Activated CD4-positive, alpha-beta T cell treated with anti-CD3 and anti-CD28 coated beads for 36 hours (primary cell): ENCODE measurements at regions not wholly inside any gene's neighbourhood (a gene's known extent, or its start where the extent isn't known, plus 50 kb on each side); places are given as distances from the start of the nearest gene placed in this dataset.

Experiments used
- ATAC-seq: fragments of 200-7000 bp; cut with Tn5 transposase; one replicate; pipeline ENCODE4 v1.10.0; 2021; ENCODE audit warnings: mild to moderate bottlenecking, moderate library complexity
- CTCF ChIA-PET: fragments of 350-600 bp; sonication (Branson Sonifier 250); formaldehyde crosslinking; loops from one replicate; lab custom pipeline; 2021; ENCODE audit warnings: antibody characterized with exemption; lab: Charles Lee
- POLR2A ChIA-PET: fragments of 350-600 bp; sonication (Branson Sonifier 250); formaldehyde crosslinking; loops from one replicate; lab custom pipeline; 2021; ENCODE audit warnings: antibody characterized with exemption, inconsistent platforms; lab: Charles Lee
- DNase-seq: peaks from one replicate; pipeline ENCODE4 v3.0.0-alpha.2; 2020
- H3K27ac Mint-ChIP-seq: one replicate; pipeline ENCODE4 v1.8.0; 2021; ENCODE audit warnings: mixed read lengths
- H3K27me3 Mint-ChIP-seq: one replicate; pipeline ENCODE4 v1.8.0; 2021; ENCODE audit warnings: mixed read lengths
- H3K36me3 Mint-ChIP-seq: one replicate; pipeline ENCODE4 v1.8.0; 2021; ENCODE audit warnings: low read depth, mixed read lengths
- H3K4me1 Mint-ChIP-seq: one replicate; pipeline ENCODE4 v1.8.0; 2021; ENCODE audit warnings: mixed read lengths
- H3K4me3 Mint-ChIP-seq: one replicate; pipeline ENCODE4 v1.8.0; 2021; ENCODE audit warnings: mild to moderate bottlenecking, moderate library complexity, mixed read lengths
- H3K9me3 Mint-ChIP-seq: one replicate; pipeline ENCODE4 v1.8.0; 2021; ENCODE audit warnings: low read depth, mixed read lengths
- intact Hi-C, 2 experiments: fragments of 100-400 bp; cut with DNase I in 1 of 2; cut with micrococcal nuclease in 1 of 2; formaldehyde crosslinking; loops; one replicate each; pipeline versions ENCODE4 v1.14.2 to v1.15.1; 2022 to 2024; cut with DNase I, micrococcal nuclease

GRCh38 chr13:58979851-58980250 is 1183.9 kb downstream of the DIAPH3 start:
- Mint-ChIP-seq H3K36me3 (no peaks in the 10 kb centered on the region), H3K27me3 (no peaks in the 10 kb centered on the region), H3K9me3 (peaks cover 14% of the 10 kb centered on the region), H3K4me3 (no peak overlapping the region), H3K4me1 (no peaks in the 10 kb centered on the region), H3K27ac (no peak overlapping the region)
- ChIA-PET POLR2A (no interaction called here), CTCF (interaction anchor here (0.6 to 1.0 kb wide), 2 partner anchors 9 to 24 kb away, joined by 3 to 4 read pairs; no protein-coding TSS in a partner anchor)
- intact Hi-C loops, result no loop called here
- ATAC-seq, result no peak
- DNase-seq, result no peak

GRCh38 chr13:58985845-58986244 is 1177.9 kb downstream of the DIAPH3 start:
- Mint-ChIP-seq H3K27ac (no peak overlapping the region), H3K4me3 (no peak overlapping the region), H3K36me3 (no peaks in the 10 kb centered on the region), H3K4me1 (no peaks in the 10 kb centered on the region), H3K27me3 (no peaks in the 10 kb centered on the region), H3K9me3 (peaks cover 16% of the 10 kb centered on the region)
- POLR2A ChIA-PET, result no interaction called here
- CTCF ChIA-PET, result no interaction called here
- DNase-seq (no peak), ATAC-seq (no peak)
- intact Hi-C loops, result no loop called here

GRCh38 chr13:58989556-58989955 is 1174.2 kb downstream of the DIAPH3 start:
- H3K27me3 Mint-ChIP-seq, result no peaks in the 10 kb centered on the region
- H3K4me1 Mint-ChIP-seq, result no peaks in the 10 kb centered on the region
- H3K9me3 Mint-ChIP-seq, result peaks cover 8% of the 10 kb centered on the region
- intact Hi-C loops, result no loop called here
- ChIA-PET CTCF (no interaction called here), POLR2A (no interaction called here)
- no peak overlapping the region for H3K27ac Mint-ChIP-seq
- no peak for ATAC-seq
- H3K4me3 Mint-ChIP-seq, result no peak overlapping the region
- no peaks in the 10 kb centered on the region for H3K36me3 Mint-ChIP-seq
- no peak for DNase-seq

GRCh38 chr13:58991826-58992477 is 1171.8 kb downstream of the DIAPH3 start:
- Mint-ChIP-seq H3K4me3 (no peak overlapping the region), H3K27me3 (no peaks in the 10 kb centered on the region), H3K9me3 (no peaks in the 10 kb centered on the region), H3K36me3 (no peaks in the 10 kb centered on the region), H3K27ac (no peak overlapping the region), H3K4me1 (no peaks in the 10 kb centered on the region)
- intact Hi-C loops, result no loop called here
- ChIA-PET CTCF (no interaction called here), POLR2A (no interaction called here)
- ATAC-seq (no peak), DNase-seq (no peak)

- Mint-ChIP-seq H3K27ac (no peak overlapping the region), H3K36me3 (no peaks in the 10 kb centered on the region), H3K4me1 (no peaks in the 10 kb centered on the region), H3K4me3 (no peak overlapping the region), H3K27me3 (no peaks in the 10 kb centered on the region), H3K9me3 (no peaks in the 10 kb centered on the region)
- POLR2A ChIA-PET, result no interaction called here
- intact Hi-C loops, result no loop called here
- DNase-seq (no peak), ATAC-seq (no peak)
- CTCF ChIA-PET, result no interaction called here
Observed at GRCh38 chr13:58992478-58993042, 1171.2 kb downstream of the DIAPH3 start.

- POLR2A ChIA-PET, result no interaction called here
- Mint-ChIP-seq H3K27me3 (no peaks in the 10 kb centered on the region), H3K4me1 (no peaks in the 10 kb centered on the region), H3K36me3 (no peaks in the 10 kb centered on the region), H3K4me3 (no peak overlapping the region), H3K27ac (no peak overlapping the region), H3K9me3 (no peaks in the 10 kb centered on the region)
- intact Hi-C loops, result no loop called here
- CTCF ChIA-PET, result no interaction called here
- DNase-seq (no peak), ATAC-seq (no peak)
Observed at GRCh38 chr13:58994077-58994476, 1169.7 kb downstream of the DIAPH3 start.

- no peaks in the 10 kb centered on the region for H3K27me3 Mint-ChIP-seq
Observed at GRCh38 chr13:58994777-58995176, 1169.0 kb downstream of the DIAPH3 start.

GRCh38 chr13:58998716-58999115 is 1165.0 kb downstream of the DIAPH3 start:
- Mint-ChIP-seq H3K4me3 (no peak overlapping the region), H3K36me3 (no peaks in the 10 kb centered on the region), H3K27ac (no peak overlapping the region), H3K4me1 (no peaks in the 10 kb centered on the region), H3K27me3 (no peaks in the 10 kb centered on the region), H3K9me3 (no peaks in the 10 kb centered on the region)
- intact Hi-C loops, result no loop called here
- ChIA-PET POLR2A (no interaction called here), CTCF (no interaction called here)
- DNase-seq (no peak), ATAC-seq (no peak)

More at GRCh38 chr13:58994777-58995176, 1169.0 kb downstream of the DIAPH3 start:
- H3K36me3 Mint-ChIP-seq, result no peaks in the 10 kb centered on the region
- DNase-seq (no peak), ATAC-seq (no peak)
- H3K27ac Mint-ChIP-seq, result no peak overlapping the region
- CTCF ChIA-PET, result interaction anchor here (0.6 kb wide), 1 partner anchor 51 kb away, joined by 3 read pairs; no protein-coding TSS in a partner anchor
- H3K9me3 Mint-ChIP-seq, result no peaks in the 10 kb centered on the region
- H3K4me3 Mint-ChIP-seq, result no peak overlapping the region
- intact Hi-C loops, result no loop called here
- POLR2A ChIA-PET, result no interaction called here
- no peaks in the 10 kb centered on the region for H3K4me1 Mint-ChIP-seq

GRCh38 chr13:58999851-59000250 is 1163.9 kb downstream of the DIAPH3 start:
- Mint-ChIP-seq H3K9me3 (no peaks in the 10 kb centered on the region), H3K4me1 (no peaks in the 10 kb centered on the region), H3K4me3 (no peak overlapping the region), H3K36me3 (no peaks in the 10 kb centered on the region), H3K27me3 (no peaks in the 10 kb centered on the region), H3K27ac (no peak overlapping the region)
- ChIA-PET CTCF (no interaction called here), POLR2A (no interaction called here)
- intact Hi-C loops, result no loop called here
- ATAC-seq, result no peak
- no peak for DNase-seq

GRCh38 chr13:59000770-59001169 is 1163.0 kb downstream of the DIAPH3 start:
- ChIA-PET CTCF (no interaction called here), POLR2A (no interaction called here)
- ATAC-seq (no peak), DNase-seq (no peak)
- Mint-ChIP-seq H3K9me3 (no peaks in the 10 kb centered on the region), H3K27me3 (no peaks in the 10 kb centered on the region), H3K27ac (no peak overlapping the region), H3K36me3 (no peaks in the 10 kb centered on the region), H3K4me1 (no peaks in the 10 kb centered on the region), H3K4me3 (no peak overlapping the region)
- intact Hi-C loops, result no loop called here

- intact Hi-C loops, result no loop called here
- peaks cover 6% of the 10 kb centered on the region for H3K9me3 Mint-ChIP-seq
- no peaks in the 10 kb centered on the region for H3K4me1 Mint-ChIP-seq
- no peaks in the 10 kb centered on the region for H3K27me3 Mint-ChIP-seq
- no peaks in the 10 kb centered on the region for H3K36me3 Mint-ChIP-seq
- H3K4me3 Mint-ChIP-seq, result no peak overlapping the region
- POLR2A ChIA-PET, result no interaction called here
- H3K27ac Mint-ChIP-seq, result no peak overlapping the region
- ATAC-seq, result no peak
- CTCF ChIA-PET, result no interaction called here
- DNase-seq, result no peak
Observed at GRCh38 chr13:59012731-59013130, 1151.0 kb downstream of the DIAPH3 start.

- Mint-ChIP-seq H3K27me3 (no peaks in the 10 kb centered on the region), H3K9me3 (peaks cover 3% of the 10 kb centered on the region), H3K4me3 (no peak overlapping the region), H3K36me3 (no peaks in the 10 kb centered on the region), H3K4me1 (no peaks in the 10 kb centered on the region), H3K27ac (no peak overlapping the region)
- intact Hi-C loops, result no loop called here
- DNase-seq, result no peak
- no peak for ATAC-seq
- POLR2A ChIA-PET, result no interaction called here
- CTCF ChIA-PET, result no interaction called here
Observed at GRCh38 chr13:59016250-59016649, 1147.5 kb downstream of the DIAPH3 start.
